Glomerular endothelial cell (primary cell): ENCODE measurements at regions not wholly inside any gene's neighbourhood (a gene's known extent, or its start where the extent isn't known, plus 50 kb on each side); places are given as distances from the start of the nearest gene placed in this dataset.
"Not testable (repeated sequence)": the region's sequence is repeated elsewhere in the genome, so short reads cannot be mapped to it uniquely, and the experiment has no call there.

Experiments
- DNase-seq: peaks from one replicate; pipeline ENCODE4 v3.0.0-alpha.2; 2011; ENCODE audit warnings: low read depth, low spot score; ENCODE audit errors: extremely low read depth

DNA sequence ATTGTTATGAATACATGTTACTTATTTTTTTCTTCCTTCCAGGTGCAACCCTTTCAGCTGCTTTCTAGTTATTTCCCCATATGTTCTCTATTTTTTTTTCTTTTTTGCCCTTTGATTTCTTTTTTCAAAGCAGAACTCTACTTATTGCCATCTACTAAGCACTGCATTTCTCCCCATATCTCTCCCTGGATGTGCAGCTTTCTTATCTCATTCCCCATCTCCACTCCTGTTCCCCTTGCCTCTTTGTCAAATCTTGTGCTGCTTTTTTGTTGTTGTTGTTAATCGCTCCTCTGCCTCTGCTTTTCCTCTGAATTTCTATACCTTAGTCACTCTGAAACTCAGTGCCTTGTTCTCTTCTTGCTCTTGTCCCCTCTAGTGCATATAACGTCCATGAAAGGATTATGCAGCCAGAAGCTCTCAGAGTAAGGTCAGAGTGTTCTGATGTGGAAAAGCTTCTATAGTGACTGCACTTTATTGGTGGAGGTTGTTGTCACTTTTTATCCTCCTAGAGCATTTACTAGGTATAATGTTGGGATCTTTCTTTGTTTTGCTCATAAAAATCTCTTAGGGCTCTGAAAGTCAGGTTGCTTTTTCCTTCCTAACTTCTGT is 51.1 kb upstream of the JADE1 start:
- no peak for DNase-seq

DNA sequence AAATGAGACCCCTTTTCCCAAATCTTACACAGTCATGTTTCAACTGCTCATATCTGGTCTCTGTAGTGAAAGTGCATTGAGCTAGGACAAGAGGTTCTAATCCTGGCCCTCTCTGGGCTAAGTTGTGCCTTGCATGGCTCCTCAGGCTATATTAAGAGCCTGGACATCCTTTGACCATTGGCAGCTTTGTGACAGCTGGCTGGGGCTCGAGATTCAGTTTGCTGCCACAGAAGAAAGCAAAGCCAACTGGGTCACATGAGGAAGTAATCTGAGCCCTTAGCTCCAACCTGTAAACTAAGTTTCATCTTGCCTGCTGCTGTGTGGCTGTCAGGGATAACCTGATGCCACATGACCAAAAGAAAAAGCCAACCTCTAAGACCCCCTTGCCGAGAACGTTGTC is 51.8 kb upstream of the JADE1 start:
- DNase-seq = no peak

DNA sequence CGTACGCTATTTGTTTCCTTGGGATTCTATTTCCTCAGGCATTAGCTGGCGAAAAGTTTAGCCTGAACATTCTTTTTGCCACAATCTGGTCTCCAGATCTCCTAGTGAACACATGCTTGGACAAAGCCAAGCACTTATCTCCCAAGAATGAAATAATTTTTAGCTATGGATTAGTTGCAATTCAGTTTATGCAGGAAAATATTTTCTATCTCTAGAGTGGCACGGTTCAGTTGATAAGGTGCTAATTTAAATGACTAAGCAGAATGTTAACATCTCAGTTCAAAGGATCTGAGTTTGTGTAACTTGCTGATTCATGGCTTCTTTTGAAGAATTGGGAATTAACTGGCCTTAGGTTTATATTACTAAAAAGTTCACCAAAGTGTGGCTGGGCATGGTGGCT is 58.1 kb upstream of the JADE1 start:
- DNase-seq = no peak

DNA sequence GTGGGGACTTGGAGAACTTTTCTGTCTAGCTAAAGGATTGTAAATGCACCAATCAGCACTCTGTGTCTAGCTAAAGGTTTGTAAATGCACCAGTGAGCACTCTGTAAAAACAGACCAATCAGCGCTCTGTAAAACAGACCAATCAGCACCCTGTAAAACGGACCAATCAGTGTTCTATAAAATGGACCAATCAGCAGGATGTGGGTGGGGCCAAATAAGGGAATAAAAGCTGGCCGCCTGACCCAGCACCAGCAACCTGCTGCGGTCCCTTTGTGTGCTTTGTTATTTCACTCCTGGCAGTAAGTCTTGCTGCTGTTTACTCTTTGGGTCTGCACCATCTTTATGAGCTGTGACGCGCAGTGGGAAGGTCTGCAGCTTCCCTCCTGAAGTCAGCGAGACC is 67.8 kb upstream of the JADE1 start:
- not testable (repeated sequence) for DNase-seq

DNA sequence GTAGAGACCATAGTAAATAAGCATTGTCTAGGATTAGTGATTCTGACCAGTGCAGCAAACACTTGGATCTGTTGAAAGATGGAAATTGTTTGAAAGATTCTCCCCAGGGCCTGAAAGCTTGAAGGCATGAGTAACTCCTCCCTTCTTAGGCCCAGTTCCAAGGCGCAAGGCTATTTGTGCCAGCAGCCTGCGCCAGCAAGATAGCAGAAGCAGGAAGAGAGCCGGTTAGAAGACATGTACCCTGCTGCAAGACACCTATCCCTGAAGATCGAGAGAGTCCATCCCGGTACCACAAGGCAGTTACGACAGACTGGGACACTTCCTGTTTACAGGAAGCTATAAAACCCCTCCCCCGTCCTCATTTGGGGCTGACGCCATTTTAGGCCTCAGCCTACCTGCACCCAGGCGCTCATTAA is 72.4 kb upstream of the JADE1 start:
- DNase-seq = no peak

DNA sequence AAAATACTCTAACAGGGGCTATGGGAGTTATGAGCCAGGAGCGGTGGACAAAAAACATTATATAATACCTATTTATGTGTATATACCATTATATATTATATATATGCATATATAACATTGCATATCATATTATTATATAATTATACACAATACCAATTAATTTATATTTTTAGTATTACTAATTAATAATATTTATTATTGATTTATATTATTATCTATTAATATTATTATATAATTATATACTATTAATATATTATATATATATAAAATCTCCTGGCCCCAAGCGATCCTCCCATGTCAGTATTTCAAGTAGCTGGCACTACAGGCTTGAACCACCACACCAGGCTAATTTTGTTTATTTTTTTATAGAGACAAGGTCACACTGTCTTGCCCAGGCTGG is 73.8 kb upstream of the JADE1 start:
- DNase-seq = no peak

DNA sequence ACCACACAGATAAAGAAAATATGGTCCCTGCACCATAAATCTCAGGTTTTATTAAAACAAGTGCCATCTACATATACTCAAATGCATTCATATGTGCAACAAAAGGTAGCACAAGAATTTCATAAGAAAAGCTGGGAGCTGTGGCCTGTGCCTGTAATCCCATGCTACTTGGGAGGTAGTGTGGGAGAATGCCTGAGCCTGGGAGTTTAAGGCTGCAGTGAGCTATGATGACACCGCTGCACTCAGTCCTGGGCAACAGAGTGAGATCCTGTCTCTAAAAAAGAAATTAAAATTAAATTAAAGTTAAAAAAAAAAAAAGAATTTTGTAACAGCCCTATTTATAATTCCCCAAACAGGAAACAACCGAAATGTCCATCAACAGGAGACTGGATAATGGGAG is 81.3 kb upstream of the JADE1 start:
- DNase-seq = no peak

DNA sequence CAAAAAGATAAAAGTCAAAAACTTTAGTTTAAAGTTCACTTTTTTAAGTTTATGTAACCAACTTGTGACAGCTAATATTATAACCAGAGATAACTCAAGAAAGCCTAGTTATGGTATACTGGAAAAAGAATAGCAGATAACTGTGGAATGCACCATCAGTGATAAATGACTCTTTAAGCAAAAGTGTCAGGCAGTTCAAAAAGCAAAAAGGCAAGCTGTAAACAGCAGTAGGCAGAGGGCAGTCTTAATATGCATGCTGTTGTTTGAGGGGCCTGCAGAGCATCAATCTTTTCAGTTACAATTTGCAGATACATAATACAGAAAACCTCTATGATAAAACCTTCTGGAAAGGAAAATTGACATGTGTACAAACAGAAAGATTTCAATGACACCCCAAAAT is 81.8 kb upstream of the JADE1 start:
- DNase-seq = no peak

DNA sequence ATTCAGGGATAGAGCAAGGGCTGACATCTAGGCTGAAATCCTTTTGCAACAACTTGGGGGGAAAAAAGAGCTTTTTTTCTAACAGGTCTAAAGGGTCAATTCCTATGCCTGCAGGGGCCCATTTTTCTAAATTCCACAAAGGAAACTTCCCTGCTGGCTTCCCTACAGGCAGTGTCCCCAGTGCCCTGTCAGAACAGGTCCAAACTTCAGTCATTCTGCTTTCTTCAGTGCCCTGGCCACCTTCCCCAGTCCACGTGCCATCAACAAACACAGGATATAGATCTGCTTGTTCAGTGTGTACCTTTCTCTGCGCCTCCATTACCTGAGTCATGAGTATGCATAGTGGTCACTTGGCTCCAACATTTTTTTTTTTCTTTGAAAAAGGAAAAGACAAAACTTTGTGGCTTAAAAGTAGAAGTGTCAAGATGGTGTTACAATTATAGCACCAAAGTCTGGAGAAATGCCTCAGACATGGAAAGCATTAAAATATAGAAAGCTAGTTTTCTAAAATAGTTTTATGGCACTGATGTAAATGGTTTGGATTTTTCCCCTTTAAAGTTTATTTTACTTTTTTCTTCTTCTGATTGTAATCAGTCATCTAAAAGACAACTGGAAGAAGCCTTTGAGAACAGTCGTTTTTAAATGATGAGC is 84.0 kb upstream of the JADE1 start:
- DNase-seq = no peak

DNA sequence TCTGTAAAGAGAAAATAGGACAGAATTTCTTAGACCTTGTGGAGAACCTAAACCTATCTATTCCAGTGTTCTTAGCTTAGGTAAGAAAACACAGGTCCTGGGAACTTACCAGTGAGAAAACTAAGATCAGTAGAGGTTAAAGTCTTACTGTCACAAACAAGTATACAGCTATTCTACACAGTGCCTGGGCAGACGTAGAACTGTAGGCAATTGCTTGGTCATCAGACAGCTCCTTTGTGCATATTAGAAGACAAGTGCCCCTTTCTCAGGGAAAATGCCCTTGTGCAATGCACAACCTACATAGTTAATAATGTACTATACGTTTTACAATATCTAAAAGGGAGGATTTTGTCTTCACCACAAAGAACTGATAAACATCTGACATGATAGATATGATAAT is 86.6 kb upstream of the JADE1 start:
- DNase-seq = no peak

DNA sequence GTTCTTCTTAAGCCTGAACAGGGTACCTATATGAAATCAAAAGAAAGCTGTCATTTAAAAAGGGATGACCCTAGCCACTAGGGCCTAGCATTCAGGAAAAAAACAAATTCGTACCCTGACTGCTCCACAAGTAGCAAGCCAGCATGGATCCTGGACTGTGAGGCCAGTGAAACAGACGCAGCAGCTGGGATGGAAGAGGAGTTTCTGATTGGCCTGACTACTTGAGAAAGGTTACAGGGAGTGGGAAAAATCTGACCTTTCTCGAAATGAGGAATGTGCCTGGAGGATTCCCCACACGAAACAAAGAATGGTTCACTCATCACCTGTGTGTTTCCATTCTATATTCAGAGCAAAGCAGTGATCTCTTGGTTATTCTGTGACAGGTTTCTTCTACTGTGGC is 87.6 kb upstream of the JADE1 start:
- no peak for DNase-seq

DNA sequence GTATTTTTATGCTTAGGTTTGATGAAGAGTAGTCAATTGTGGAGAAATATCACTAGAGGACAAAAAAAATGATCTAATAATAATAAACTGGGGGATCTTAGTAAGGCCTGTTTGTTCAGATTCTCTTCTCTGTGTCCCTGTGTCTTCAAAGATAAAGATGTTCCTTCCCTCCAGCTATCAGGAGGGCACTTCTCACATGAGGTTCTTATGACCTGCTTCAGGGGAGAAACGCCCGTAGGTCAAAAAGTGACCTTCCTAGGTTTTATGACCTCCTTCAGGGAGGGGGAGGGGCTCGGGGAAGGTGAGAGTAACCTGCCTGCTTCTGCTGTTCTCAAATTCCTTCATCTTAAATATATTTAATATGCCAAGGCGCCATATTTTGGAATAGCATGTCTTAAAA is 89.2 kb upstream of the JADE1 start:
- DNase-seq = no peak

DNA sequence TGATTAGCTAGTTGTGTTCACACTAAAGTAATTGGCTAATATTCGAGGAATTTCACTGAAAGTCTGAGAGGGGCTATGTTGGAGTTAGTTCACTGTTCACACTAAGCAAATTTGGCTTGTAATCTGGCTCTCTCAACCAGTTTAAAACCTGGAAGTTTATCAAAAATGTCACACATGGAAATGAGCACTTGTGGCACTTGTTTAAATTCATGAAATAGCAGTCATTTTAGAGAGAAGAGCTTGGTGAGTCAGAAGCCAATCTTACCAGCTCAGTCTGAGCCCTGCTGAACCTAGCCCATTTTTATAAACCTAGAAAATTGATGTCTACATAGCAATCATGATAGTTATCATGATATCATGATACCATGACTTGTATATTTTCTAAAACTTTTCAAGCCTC is 90.7 kb upstream of the JADE1 start:
- DNase-seq = no peak

DNA sequence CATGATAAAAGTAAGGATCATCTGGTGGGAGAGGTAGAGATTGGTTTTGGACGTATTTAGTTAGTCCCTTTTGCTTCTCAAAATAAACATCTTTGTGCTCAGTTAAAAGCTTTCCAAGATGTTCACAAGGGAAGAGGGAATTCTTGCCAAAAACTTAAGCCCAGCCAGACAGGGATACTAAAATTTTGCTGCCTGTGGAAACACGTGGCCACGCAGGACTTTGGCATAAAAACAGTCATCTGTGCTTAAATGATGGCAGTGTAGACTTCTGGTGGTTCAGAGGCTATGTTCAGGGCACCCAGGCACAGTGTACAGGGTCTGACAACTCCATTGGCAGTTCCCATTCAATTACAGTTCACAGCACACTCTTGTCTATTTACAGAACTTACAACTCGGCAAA is 93.2 kb upstream of the JADE1 start:
- DNase-seq = no peak

DNA sequence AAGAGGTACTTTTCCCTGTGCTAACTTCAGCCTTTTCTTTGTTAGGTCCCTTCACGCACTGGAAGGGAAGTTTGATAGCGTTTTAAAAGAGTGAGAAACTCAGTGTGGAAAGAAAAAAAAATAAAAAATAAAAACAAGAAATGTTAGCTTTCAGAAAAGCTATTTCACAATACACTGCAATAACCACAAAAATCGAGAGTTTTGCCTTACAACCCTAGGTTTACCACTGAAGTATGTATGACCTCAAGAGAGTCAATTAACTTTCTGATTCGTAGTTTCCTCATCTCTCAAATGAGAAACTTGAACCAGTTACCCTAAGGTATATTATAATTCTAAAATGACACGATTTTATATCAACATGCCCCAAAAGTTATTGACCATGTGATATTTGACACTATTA is 93.9 kb upstream of the JADE1 start:
- no peak for DNase-seq

DNA sequence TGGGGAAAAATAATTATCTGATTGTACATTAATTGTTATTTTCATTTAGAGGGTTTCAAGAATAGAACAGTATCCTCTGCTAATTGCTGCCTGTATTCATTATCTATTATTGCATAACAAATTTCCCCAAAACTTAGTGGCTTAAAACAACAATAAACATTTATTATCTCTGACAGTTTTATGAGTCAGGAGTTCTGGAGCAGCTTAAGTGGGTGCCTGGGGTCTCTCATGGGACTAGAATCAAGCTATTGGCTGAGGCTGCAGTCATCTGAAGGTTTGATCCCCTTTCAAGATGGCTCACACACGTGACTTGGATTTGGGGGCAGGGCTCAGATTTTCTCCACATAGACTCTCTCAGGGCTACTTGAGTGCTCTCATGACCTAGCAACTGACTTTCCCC is 98.1 kb upstream of the JADE1 start:
- no peak for DNase-seq

DNA sequence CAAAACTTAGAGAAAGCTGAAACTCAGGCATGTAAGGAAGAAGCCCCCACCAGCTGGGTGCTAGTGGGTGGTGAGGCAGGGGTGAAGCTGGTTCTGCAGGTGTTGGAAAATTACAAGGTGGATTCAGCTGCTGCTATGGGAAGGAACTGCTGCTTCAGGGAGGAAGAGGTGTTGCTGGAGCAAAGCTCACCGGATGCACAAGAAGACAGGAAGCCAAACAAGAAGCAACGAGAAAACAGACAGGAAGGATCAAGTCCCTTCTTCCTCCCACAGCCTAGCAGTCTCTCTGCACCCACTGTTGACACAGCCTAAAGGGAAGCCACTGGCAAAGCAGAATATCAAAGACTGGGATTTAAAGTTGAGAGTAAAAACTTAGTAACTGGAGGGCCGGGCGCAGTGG is 100.2 kb upstream of the JADE1 start:
- no peak for DNase-seq

DNA sequence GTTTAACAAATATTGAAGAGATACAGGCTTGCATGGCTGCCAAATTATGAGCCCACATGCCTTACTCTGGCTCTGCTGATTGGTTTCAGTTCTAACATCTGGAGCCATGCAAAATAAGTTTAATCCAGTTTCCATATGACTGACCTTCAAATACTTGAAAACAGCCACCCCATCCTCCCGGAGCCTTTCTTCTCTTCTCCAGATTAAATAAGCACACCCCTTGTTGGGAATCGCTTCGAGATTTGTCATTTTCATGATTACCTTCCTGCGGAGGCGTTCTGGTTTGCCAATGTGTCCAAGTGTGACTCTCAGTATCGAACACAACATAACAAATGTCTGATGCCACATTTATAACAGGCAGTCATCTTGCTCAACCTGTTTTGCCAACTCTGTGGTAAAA is 101.6 kb upstream of the JADE1 start:
- no peak for DNase-seq

DNA sequence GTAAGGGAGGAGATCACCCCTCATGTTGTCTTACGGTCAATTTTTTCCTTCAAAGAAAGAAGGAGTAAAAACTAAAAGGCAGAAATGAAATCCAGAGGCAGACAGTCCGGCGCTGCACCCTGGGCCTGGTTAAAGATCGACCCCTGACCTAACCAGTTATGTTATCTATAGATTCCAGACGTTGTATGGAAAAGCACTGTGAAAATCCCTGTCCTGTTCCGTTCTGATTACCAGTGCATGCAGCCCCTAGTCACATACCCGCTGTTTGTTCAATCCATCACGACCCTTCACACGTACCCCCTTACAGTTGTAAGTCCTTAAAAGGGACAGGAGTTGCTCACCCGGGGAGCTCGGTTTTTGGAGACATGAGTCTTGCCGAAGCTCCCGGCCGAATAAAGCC is 105.6 kb upstream of the JADE1 start:
- DNase-seq = no peak

DNA sequence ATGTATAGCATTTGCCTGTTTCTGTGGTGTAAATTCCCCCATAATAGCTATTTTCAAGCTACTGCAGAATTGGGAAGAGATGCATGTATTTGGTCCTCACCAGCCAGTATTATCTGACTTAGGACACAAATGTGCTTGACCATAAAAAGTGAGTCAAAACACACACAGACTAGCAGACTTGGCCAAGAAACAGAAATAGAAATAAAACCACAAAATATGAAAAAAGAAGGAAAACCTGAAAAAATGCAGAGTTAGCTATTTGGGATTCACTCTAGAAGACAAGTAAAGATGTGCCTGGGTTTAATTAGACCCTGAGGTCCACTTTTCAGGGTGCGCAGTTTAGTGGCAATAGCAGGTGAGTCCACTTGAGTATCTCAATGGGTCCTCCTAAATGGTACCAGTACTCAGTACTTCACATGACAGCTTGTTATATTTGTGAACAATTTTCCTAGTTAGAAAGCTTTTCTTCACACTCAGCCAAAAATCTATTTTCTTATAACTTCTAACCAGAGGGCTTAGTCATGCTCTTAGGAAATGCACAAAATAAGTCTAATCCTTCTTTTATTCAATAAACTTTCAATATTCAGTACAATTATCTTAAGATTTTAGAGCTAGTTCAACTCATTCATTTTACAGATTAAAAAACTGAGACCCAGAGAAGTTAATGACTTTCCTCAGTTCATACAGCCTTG is 108.7 kb upstream of the JADE1 start:
- no peak for DNase-seq

DNA sequence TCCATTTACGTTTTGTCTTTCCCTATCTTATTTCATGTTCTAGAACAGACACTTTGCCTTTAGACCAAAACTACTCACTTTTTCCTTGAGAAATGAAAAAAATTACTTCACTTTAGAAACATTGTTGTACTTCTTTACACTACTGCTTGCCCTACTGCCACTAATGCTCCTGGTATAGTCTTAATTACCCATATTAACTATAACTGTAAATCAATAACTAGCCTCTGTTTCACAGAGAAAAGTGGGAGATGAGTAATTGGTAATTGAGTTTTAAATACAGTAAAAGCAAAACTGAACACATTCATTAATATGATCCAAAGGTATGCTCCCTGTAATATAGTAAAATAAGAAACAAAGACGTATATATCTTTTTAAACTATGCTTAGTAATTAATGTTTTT is 111.1 kb upstream of the JADE1 start:
- no peak for DNase-seq

DNA sequence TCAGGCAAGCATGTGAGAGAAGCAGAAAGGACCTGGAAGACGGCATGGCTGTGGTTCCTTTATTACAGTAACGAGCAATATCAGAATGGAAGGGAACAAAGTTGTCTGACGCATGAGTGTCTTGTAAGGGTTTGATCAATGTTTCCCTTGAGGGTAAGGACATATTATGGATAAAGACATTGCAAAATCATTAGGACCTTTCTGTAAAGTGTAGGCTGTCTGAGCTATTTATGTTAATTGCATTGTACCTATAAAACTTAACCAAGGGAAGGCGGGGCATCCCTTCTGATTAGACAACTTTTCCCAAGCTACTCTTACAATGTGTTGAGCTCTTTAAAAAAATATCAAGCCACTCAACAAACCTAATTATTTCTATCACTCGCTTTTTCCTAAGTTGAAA is 112.2 kb upstream of the JADE1 start:
- no peak for DNase-seq

DNA sequence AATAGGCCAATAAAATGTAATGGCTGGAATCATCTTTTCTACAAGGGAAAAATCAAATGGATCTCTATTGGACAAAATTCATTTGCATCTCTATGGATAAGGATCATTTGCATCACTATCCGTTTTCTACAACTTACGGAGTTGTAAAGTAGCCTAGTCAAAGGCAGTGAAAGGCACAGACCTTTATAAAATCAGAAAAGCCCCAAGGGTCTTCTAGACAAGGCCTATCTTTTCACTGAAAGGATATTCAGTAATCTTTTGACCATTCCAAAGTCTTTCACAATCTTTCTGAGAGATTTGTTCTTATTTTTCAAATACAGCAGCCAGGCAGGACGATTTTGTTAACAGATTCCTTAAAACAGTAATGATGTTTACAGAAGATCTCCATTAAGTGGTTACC is 119.5 kb upstream of the JADE1 start:
- DNase-seq = no peak
